Stimulated activated CD8-positive, alpha-beta memory T cell treated with anti-CD3 and anti-CD28 coated beads, Interleukin-12 subunit alpha, Interleukin-12 subunit beta, amount 100 ng/mL, for 24 hours (primary cell): ENCODE measurements at regions not wholly inside any gene's neighbourhood (a gene's known extent, or its start where the extent isn't known, plus 50 kb on each side); places are given as distances from the start of the nearest gene placed in this dataset.
"Not testable (repeated sequence)": the region's sequence is repeated elsewhere in the genome, so short reads cannot be mapped to it uniquely, and the experiment has no call there.

Experiments
- DNase-seq: peaks from one replicate; pipeline ENCODE4 v3.0.0-alpha.2; 2020; ENCODE audit errors: extremely low read depth

GRCh38 chr2:239833269-239834109 lies 191.7 kb downstream of the NDUFA10 start:
- no peak for DNase-seq

DNA sequence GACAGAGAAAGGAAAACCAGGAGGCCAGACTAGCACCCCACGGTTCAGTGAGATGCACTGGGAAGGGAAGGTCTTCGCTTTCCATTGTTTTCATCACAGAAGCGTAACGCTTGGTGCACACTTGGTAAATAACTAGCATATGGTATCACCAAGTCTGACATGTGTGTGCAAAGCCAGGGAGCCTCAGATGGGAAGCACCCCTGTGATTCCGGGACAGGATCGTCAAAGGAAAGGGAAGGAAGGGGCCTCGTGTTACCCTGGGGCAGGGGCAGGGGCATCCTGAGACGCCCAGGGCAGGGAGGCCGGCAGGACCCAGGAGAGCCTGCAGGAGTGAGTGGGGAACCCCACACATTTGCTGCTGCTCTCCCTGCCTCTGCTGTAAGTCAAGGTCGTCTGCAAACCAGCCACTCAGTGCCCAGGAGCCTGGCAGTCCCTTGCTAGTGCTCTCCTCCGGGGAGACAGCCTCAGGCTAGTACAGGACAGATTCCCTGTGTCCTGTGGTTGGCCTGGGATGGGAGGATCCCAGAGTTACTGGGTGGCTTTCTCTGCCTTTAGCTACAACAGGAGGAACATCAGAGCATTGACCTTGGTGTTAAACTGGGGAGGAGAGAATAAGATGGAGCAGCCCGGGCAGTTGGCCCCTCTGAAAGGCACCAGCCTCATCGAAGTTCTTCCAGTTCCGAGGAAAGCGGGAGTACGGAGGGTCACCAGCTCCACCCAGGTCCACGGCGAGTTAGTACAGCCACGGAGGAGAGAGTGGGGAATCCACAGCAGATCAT lies 192.5 kb downstream of the NDUFA10 start:
- no peak for DNase-seq

- no peak for DNase-seq
Measured at GRCh38 chr2:239831861-239832489, 193.2 kb downstream of the NDUFA10 start.

- DNase-seq = no peak
Measured at GRCh38 chr2:239831001-239831731, 194.0 kb downstream of the NDUFA10 start.

GRCh38 chr2:239830121-239831000 lies 194.8 kb downstream of the NDUFA10 start:
- no peak for DNase-seq

DNA sequence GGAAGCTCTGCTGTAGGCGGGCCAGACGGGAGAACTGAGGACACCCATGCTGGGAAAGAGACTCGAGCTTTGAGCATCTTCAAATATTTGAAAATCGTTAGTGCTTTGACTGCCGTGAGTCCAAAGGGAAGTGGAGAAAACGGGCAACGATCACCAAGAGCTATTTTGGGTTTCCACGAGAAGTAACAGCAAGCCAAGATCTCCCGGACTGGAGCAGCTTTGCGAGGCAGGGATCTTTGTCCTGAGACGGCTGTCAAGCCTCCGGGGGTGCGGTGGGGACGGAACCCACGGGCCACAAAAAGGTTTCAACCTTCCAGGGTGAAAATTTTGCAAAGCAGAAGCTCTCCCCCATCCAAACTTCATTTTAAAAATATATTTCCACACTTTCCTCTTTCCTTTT lies 195.8 kb downstream of the NDUFA10 start:
- no peak for DNase-seq

GRCh38 chr2:239828973-239829275 lies 196.2 kb downstream of the NDUFA10 start:
- not testable (repeated sequence) for DNase-seq

GRCh38 chr2:239828192-239828972 lies 196.8 kb downstream of the NDUFA10 start:
- DNase-seq = no peak

DNA sequence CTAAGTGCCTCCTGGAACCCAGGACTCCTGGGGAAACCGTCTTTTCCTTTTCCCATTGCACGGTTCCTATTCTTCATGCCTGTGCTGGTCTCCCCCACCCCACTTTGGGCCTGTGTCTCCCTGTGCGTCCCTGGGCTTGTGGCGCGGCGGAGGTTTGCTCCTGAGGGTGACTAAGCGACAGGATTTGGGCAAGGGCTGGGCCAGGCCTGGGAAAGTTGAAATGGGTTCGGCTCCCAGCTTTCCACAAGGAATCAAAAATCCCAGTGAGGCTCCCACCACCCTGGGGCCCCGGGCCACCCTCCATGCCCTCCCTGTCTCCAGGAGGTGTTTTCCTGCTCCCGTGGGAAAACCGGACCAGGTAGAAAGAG lies 197.6 kb downstream of the NDUFA10 start:
- no peak for DNase-seq

- no peak for DNase-seq
Measured at GRCh38 chr2:239826786-239827522, 198.2 kb downstream of the NDUFA10 start.

DNA sequence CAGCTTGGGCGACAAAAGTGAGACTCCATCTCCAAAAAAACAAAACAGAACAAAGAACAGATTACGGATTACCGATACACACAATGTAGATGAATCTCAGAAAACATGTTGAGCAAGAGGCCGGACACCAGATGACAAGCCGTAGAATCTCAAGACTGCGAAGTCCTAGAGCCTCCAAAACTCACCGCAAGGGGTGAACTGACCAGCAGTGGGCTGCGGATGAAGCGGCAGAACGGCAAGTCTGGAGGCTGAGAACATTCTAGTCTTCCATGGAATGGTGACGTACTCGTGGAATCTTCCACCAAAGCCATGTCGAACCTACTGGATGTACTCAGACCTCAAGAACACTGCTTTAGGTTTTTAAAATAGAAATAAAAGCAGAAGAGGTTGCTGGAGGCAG lies 198.8 kb downstream of the NDUFA10 start:
- DNase-seq = no peak

GRCh38 chr2:239825705-239825979 lies 199.5 kb downstream of the NDUFA10 start:
- DNase-seq = no peak

GRCh38 chr2:239824866-239825704 lies 200.1 kb downstream of the NDUFA10 start:
- no peak for DNase-seq

GRCh38 chr2:239824046-239824694 lies 201.0 kb downstream of the NDUFA10 start:
- no peak for DNase-seq

DNA sequence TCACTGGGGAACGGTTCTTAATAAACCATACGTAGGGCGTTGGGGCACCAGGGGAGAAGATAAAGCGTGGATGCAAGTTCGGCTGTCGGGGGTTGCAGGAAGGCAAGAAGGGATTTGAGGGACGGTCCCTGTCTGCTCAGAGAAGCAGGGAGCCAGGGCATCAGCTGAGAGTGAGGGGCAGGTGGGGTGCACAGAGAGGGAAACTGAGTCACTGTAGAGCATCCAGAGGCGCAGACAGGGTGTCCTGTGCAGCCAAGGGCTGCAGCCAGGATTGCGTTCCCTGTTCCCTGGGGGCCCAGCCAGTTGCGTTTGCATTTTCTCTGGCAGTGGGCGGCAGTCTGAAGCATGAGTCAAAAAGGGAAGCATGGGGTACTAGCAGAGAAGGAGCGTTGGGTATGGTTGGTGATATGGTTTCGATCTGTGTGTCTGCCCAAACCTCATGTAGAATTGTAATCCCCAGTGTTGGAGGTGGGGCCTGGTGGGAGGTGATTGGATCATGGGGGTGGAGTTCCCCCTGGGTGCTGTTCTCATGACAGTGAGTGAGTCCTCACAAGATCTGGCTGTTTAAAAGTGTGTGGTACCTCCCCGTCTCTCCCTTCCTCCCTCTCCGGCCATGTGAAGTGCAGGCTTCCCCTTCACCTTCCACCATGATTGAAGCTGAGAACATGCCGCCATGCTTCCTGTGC lies 202.9 kb downstream of the NDUFA10 start:
- no peak for DNase-seq

DNA sequence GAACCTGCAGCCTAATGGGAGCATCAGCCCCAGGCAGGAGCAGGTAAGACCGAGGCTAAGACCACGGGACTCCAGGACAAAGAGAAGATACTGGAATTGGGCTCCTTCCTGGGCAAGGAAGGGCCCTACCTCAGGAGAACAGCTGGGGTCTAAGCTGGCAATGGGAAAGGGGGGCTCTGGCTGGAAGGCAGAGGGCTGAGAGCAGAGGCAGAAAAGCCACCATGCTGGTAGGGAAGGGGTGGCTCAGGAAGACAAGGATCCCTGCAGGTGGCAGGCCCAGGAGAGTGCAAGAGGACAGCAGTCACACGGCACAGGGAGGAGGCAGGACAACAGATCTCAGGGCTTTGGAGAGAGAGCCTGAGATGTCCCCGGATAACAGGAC lies 203.5 kb downstream of the NDUFA10 start:
- no peak for DNase-seq

- no peak for DNase-seq
Measured at GRCh38 chr2:239820836-239821693, 204.1 kb downstream of the NDUFA10 start.
